ENCODE measurements at regions not wholly inside any gene's neighbourhood (a gene's known extent, or its start where the extent isn't known, plus 50 kb on each side); places are given as distances from the start of the nearest gene placed in this dataset.

- no peak for DNase-seq (ENCODE audit: low read depth in 2 of 2)
- Histone ChIP-seq H3K36me3 (ENCODE audit: control insufficient read depth, insufficient read depth, low read length) (no peaks in the 10 kb centered on the region), H3K27ac (ENCODE audit: insufficient read depth, low read length) (no peak overlapping the region), H3K4me3 (replicated peaks in 1 of 4; ENCODE audit: control extremely low read depth in 1 of 4, insufficient read depth in 1 of 4, low read depth in 3 of 4, low read length in 4 of 4) (no peak overlapping the region), H2AFZ (ENCODE audit: low read length) (no peak overlapping the region), H4K20me1 (ENCODE audit: control insufficient read depth, extremely low read depth, insufficient read depth, low read length) (no peaks in the 10 kb centered on the region), H3K4me2 (ENCODE audit: extremely low read depth, insufficient read depth, low read length) (no peak overlapping the region), H3K9me3 (ENCODE audit: control insufficient read depth, insufficient read depth, low read depth, low read length) (no peaks in the 10 kb centered on the region), H3K27me3 (ENCODE audit: control insufficient read depth, insufficient read depth, low read length) (no peaks in the 10 kb centered on the region), H3K79me2 (ENCODE audit: control insufficient read depth, insufficient read depth, low read length) (no peaks in the 10 kb centered on the region), H3K9ac (ENCODE audit: insufficient read depth, low read length) (no peak overlapping the region), H3K4me1 (ENCODE audit: control insufficient read depth, extremely low read depth, insufficient read depth, low read length) (no peaks in the 10 kb centered on the region)
- TF ChIP-seq EZH2 (IDR thresholded peaks at IDR 0.05; ENCODE audit: low read length, missing control alignments) (no peak), CTCF (conservative IDR thresholded peaks at IDR 0.05 in 1 of 2, IDR thresholded peaks at IDR 0.05 in 1 of 2; ENCODE audit: low read depth in 1 of 2, low read length in 2 of 2) (no peak)
These were observed 277.9 kb downstream of the GBA3 start for GRCh38 chr4:22970665-22971064.

- Histone ChIP-seq H3K27ac (ENCODE audit: insufficient read depth, low read length) (no peak overlapping the region), H3K36me3 (ENCODE audit: control insufficient read depth, insufficient read depth, low read length) (no peaks in the 10 kb centered on the region), H3K4me1 (ENCODE audit: control insufficient read depth, extremely low read depth, insufficient read depth, low read length) (no peaks in the 10 kb centered on the region), H3K4me2 (ENCODE audit: extremely low read depth, insufficient read depth, low read length) (no peak overlapping the region), H3K27me3 (ENCODE audit: control insufficient read depth, insufficient read depth, low read length) (no peaks in the 10 kb centered on the region), H3K79me2 (ENCODE audit: control insufficient read depth, insufficient read depth, low read length) (no peaks in the 10 kb centered on the region), H2AFZ (ENCODE audit: low read length) (no peak overlapping the region), H3K4me3 (replicated peaks in 1 of 4; ENCODE audit: control extremely low read depth in 1 of 4, insufficient read depth in 1 of 4, low read depth in 3 of 4, low read length in 4 of 4) (no peak overlapping the region), H4K20me1 (ENCODE audit: control insufficient read depth, extremely low read depth, insufficient read depth, low read length) (no peaks in the 10 kb centered on the region), H3K9ac (ENCODE audit: insufficient read depth, low read length) (no peak overlapping the region), H3K9me3 (ENCODE audit: control insufficient read depth, insufficient read depth, low read depth, low read length) (no peaks in the 10 kb centered on the region)
- peak; percentile 47 to 80 for DNase-seq (ENCODE audit: low read depth in 2 of 2)
- no peak for TF ChIP-seq CTCF (conservative IDR thresholded peaks at IDR 0.05 in 1 of 2, IDR thresholded peaks at IDR 0.05 in 1 of 2; ENCODE audit: low read depth in 1 of 2, low read length in 2 of 2)
- TF ChIP-seq EZH2 (IDR thresholded peaks at IDR 0.05; ENCODE audit: low read length, missing control alignments) = no peak
These were observed 276.7 kb downstream of the GBA3 start for GRCh38 chr4:22969287-22969896.

GRCh38 chr4:22962295-22962694, 269.6 kb downstream of the GBA3 start:
- H3K4me1 ChIP-seq (ENCODE audit: control insufficient read depth, extremely low read depth, insufficient read depth, low read length) = no peaks in the 10 kb centered on the region
- TF ChIP-seq EZH2 (IDR thresholded peaks at IDR 0.05; ENCODE audit: low read length, missing control alignments) (no peak), CTCF (conservative IDR thresholded peaks at IDR 0.05 in 1 of 2, IDR thresholded peaks at IDR 0.05 in 1 of 2; ENCODE audit: low read depth in 1 of 2, low read length in 2 of 2) (peak; percentile 23 to 63)
- peak; percentile 45 to 59 for DNase-seq (ENCODE audit: low read depth in 2 of 2)
- H3K27ac ChIP-seq (ENCODE audit: insufficient read depth, low read length) = no peak overlapping the region
- no peaks in the 10 kb centered on the region for H3K79me2 ChIP-seq (ENCODE audit: control insufficient read depth, insufficient read depth, low read length)
- no peaks in the 10 kb centered on the region for H4K20me1 ChIP-seq (ENCODE audit: control insufficient read depth, extremely low read depth, insufficient read depth, low read length)
- H2AFZ ChIP-seq (ENCODE audit: low read length) = no peak overlapping the region
- H3K27me3 ChIP-seq (ENCODE audit: control insufficient read depth, insufficient read depth, low read length) = no peaks in the 10 kb centered on the region
- H3K9me3 ChIP-seq (ENCODE audit: control insufficient read depth, insufficient read depth, low read depth, low read length) = no peaks in the 10 kb centered on the region
- no peak overlapping the region for H3K4me2 ChIP-seq (ENCODE audit: extremely low read depth, insufficient read depth, low read length)
- H3K4me3 ChIP-seq (replicated peaks in 1 of 4; ENCODE audit: control extremely low read depth in 1 of 4, insufficient read depth in 1 of 4, low read depth in 3 of 4, low read length in 4 of 4) = no peak overlapping the region
- no peak overlapping the region for H3K9ac ChIP-seq (ENCODE audit: insufficient read depth, low read length)
- no peaks in the 10 kb centered on the region for H3K36me3 ChIP-seq (ENCODE audit: control insufficient read depth, insufficient read depth, low read length)

Data from fibroblast of lung (primary cell).